Hematopoietic multipotent progenitor cell treated with erythropoietin and hydrocortisone succinate and interleukin-3 and kit ligand, for 6 days (in vitro differentiated cells): ENCODE measurements at regions not wholly inside any gene's neighbourhood (a gene's known extent, or its start where the extent isn't known, plus 50 kb on each side); places are given as distances from the start of the nearest gene placed in this dataset.
A peak's percentile ranks its signal among the peaks of the same experiment; 100 is the strongest.
"Not testable (repeated sequence)": the region's sequence is repeated elsewhere in the genome, so short reads cannot be mapped to it uniquely, and the experiment has no call there.

Source experiments
- DNase-seq: peaks from one replicate; pipeline ENCODE4 v3.0.0-alpha.2; 2015

DNA sequence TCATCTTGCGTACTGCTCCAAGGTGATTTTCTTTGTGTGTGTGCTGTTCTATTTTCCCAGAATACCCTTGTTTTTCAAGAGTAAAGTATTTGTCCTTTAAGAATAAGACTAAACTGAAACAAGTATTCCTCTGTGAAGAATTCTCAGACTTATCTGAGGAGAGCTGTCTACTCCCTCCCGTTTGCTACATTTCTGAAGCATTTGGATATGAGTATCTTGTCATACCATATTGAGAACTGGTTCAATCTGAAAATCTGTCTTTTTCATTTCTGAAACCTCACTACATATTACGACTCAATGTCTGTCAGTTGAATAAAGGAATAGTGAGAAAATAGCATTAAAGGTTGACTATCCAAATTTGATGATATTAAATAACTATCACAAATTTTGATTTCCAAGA, 159.4 kb downstream of the PMAIP1 start:
- no peak for DNase-seq

DNA sequence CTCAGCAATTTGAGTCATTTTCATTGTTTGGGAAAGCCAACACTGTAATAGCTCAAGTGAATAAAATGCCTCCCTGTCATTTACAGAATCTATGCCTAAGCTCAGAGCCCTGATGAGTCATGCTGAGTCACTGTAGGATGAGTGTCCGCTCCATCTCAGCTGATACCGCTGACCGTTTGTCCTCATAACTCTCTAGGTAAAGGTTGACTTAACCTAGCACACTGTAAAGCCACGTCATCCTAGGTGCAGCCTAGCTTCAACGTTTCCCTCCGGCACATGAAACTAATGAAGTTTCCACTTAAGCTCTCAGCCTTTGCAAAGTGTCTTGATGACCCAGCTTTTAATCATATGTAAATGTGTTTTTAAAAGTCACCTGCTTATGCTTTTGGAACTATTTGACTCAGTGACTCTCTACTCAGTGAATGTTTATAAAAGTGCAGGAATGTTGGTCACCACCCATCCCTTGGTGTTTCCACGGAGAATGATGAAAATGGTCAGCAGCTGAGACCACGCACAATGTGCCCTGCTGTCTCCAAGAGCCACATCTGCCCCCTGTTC, 154.0 kb downstream of the PMAIP1 start:
- DNase-seq: peak; percentile 23

DNA sequence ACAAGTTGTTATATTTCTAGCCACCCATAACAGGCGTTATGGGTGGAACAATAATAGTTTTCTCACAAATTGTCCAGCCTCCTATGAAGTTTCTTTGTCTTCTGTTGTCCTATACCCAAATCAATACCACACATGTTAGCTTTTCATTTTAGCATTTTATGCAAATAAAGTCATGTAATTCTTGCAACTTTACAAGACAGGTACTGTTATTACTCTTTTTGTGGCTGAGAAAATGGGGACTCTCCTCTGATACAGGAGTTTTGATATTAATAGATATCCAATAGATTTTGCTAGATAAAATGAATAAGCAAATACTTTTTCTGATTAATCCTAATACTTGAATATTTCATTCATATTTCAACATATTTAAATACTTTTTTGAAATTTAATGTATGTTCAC, 151.0 kb downstream of the PMAIP1 start:
- no peak for DNase-seq

DNA sequence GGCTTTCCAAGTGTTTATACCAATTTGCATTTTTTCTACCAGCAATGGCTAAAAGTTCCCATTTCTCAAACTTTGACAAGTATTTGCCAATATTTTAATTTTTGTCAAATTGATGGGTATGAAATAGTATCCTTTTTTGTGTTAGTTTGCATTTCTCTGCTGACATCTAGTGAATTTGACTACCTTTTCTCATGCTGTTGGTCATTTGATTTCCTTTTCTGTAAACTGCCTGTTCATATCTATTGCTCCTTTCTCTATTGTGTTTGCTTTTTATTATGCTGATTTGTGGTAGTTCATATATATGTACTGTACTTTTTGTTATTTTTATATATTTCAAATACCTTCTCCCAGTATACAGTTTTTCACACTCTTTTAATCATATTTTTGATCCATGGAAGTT, 149.4 kb downstream of the PMAIP1 start:
- DNase-seq: no peak

DNA sequence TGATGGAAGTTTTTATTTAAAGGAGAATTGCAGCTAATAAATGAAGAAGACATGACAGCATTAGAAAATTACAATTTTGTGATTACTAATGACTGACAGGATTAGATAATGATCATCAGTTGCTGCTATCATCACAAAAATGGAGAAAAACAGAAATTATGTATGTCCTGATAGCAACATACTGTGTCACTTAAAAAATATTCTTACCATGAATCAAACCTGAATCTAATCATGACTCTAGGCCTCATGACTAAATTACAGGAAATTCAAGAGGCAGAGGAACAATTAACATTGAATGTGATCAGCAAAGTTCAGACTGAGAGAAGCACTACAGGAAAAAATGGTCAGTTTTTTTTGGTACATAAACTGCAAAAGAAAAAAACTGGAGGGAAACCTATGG, 147.8 kb downstream of the PMAIP1 start:
- DNase-seq: no peak

DNA sequence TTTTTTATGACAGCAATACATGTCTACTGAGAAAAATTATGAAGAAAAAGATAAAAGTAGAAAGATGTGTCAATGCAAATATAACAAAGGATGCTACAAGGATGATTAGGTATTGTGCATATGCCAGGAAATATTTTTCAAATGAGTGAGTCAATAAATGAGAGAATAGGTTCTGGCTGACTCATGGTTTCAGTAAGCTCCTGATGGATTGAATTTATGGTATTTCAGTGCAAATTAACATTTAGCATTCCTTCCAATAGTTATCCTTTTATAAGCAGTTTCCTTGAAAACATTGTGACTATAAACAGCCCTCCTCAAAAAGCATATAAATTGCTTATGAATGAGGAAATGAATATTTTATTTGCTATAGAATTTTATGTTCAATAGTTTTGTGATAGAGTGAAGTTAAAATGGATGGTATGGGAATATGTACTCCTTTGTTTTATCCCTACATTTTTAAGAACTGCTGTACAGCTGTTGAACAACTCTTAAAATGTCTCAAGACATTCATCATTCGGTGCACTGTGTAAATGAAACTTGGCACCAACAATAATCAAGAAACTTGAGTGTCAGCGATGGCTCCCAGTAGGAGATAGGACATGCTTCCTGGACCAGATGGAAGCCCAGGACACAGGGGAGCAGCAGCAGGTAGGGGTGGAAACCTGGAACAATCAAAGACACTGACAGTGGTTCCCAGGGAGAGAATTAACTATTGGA, 144.7 kb downstream of the PMAIP1 start:
- DNase-seq: no peak

DNA sequence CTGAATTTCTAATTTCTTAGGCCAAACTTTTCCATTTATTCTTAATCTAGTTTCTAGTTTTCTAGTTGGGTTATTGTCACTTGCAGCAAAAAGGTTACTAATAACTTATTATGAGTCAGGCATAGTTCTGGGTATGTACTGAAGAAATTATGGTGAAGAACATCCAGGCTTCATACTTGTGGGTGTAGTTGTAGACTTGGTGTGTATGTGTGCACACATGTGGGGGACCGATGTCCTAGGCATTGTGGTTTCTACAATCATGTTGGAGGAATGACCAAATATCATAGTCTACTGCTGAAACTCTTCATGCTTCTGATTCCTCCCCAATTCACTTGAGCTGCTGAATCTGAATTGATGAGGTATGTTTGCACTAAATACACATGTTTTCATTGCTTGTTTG, 141.2 kb downstream of the PMAIP1 start:
- no peak for DNase-seq

DNA sequence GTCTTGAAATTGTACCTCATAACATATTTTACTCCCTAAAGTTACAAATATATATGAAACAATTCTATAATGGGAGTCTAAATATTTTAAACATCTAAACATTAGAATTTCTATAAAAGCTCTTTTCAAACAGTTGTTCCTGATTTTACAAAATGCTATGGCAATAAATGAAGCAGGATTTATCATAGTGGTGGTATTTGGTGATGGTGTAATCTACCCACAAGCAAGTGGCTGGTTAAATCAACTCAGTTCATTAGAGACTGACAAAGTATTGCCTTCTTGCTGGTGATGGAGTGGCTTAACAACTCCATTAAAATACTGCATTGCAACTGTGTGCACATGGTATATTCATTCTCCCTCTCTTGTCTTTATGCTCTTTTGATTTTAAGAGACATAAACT, 138.9 kb downstream of the PMAIP1 start:
- DNase-seq: no peak

DNA sequence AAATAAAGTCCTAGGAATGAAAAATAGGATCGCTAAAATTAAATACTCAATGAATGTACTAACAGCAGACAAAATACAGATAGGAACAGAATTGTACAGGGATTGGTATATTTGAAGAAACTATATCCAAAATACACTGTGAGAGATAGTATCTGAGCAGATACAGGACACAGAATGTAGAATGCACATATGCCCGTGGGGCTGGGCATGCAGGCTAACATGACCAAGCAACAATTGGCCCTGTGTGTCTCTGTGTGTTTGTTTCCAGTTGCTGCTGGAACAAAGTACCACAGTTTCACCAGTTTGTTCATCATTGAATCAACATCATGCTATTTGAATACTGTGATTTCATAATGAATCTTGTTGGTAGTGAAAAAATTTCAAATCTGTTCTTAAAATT, 127.6 kb downstream of the PMAIP1 start:
- no peak for DNase-seq

DNA sequence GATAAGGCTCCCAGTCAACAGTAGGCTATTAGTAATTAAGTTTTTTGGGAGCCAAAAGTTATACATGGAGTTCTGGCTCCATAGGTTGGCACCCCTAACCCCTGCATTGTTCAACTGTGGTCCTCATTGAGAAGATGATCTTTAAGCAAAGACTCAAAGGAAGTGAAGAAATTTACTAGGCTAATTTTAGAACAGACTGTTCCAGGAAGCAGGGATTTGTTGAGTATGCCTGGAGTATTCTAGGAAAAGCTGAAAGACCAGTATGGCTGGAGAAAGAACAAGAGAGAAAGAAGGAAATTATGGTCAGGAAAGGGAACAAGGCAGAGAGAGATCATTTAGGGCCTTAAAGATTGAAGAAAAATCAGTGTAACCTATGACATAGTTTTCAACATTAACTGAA, 125.1 kb downstream of the PMAIP1 start:
- DNase-seq: no peak

DNA sequence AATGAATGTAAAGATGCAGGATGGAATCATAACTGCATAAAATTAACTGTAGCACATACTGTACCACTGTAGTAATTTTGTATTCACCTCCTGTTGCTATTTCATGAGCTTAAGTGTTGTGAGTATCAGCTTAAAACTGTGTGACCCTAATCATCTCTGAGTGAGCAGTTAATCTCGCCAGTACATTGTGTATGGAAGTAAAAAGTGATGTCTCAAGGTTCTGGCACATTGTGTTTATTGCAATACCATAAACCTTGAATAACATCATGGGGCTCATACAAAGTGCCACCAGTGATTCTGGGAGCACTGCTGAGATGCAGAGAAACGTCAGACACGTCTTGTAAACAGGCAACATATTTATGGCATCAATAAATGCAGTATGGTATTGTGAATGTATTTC, 124.5 kb downstream of the PMAIP1 start:
- DNase-seq: no peak

DNA sequence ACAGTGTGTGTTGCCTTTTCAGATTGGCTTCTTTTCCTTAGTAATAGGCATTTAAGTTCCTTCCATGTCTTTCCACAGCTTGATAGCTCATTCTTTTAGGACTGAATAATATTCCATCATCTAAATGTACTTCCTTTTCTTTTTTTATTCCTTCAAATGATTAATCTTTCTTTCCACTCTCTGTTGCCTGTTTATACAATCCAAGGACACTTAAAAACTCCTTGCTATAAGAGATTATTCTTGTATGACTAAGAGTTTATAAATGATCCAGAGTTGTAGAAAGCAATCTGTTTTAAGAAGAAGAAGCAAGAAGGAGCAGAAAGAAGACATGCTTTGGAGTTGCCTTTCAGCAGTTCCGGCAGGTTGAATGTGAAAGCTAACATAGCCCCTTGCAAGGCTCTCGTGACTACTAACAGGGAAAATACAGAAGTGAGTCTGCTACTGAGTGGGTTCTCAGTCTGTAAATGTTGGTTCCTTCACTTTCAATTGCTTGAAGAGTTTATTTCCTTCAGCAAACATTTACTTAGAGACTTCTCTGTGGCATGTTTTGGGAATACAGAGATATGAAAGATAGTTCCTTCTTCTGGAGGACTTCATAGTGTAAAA, 123.0 kb downstream of the PMAIP1 start:
- no peak for DNase-seq

DNA sequence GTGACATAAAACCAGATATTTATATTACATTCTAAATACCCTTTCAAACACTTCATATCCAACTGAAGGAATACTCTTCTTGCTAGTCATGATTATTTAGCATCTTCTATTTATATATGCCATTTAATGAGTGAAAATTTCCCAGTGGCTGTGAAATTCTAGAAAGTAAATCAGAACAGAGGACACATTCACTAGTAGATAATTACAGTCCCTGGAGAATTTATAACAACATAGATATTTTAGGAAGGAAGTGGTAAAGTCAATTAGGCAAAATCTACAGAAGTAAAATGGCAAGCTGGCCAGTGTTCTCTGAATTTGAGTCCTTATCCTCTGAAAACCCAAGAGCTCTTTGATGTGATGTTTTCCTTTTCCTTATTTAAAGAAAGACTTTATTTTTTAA, 121.8 kb downstream of the PMAIP1 start:
- no peak for DNase-seq

DNA sequence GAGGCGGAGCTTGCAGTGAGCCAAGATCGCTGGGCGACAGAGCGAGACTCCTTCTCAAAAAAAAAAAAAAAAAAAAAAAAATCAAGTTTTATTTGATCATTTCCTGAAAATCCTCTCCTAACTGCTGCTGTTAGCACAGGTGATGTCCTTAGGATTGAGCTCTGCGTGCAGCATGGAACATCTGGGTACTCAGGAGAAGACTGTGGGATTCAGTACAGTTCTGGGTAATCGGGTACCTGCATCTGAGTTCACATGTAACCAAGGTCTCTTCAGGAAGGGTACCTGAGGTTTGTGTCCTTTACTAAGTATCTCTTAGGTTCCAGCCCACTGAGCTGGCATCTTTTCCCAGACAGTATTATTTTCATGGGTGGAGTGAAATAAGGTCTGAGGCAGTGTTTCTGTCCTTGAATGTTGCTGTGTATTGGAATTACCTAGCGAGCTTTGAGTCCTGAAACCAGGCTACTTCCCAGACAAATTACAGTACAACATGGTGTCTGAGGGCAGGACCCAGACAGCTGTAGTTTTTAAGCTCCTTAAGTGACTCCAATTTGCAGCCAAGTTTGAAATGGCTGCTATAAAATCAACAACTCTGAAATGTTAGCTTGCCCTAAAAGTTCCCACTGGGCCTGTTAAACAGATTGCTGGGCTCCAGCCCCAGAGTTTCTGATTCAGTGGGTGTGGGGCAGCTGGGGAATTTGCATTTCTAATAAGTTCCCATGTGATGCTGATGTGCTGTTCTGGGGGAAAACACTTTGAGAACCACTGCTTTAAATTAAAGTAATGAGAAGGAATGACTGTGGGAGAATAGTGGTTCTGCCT, 120.5 kb downstream of the PMAIP1 start:
- DNase-seq: no peak

DNA sequence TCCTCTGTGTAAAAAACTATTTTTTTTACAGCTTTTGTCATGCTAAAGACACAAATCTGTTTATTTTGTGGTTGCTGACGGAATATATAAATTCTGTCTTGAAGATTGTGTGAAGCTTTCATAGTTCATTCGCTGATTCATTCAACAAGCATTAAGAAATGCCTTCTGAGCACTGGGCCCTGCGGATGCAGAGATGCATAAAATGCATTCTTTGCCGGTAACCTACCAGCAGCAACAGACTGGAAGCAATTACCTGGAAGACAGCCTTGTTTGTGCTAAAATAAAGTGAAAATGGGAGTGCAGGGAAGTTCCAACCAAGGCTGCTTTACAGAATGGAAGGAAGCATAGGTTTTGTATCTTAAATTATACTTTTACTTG, 119.7 kb downstream of the PMAIP1 start:
- no peak for DNase-seq

DNA sequence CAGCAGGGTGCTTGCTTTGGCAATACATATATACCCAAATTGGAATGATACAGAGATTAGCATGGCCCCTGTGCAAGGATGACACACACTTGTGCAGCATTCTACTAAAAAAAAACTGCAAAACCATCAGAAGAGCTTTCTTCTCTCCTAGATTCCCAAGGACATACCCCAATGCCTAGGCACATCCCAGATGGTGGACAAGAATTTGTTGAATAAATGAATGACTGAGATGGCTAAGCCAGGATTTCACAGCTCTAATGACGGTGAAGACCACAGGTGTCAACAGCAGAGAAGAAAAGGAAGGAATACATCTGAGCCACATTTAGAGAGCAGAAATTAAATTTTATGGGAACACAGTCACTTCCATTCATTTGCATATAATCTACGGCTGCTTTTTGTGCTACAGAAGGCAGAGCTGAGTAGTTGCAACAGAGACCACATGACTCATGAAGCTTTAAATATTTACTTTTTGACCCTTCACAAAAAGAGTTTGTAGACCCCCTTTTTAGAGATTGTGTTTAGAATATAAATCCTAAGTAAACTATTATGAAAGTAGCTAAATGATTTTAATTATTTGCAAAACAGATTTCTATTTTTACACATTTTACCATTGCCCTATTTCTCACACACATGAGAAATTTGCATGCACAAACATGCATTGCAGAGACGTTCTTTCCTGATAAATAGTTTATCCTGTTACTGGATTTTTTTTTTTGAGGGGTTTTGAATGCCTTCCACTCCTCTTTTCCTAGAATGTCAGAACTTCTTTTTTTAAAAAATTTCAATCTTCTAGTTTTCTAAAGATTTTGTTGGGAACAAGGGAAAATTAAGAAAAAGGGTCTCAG, 119.0 kb downstream of the PMAIP1 start:
- DNase-seq: no peak

DNA sequence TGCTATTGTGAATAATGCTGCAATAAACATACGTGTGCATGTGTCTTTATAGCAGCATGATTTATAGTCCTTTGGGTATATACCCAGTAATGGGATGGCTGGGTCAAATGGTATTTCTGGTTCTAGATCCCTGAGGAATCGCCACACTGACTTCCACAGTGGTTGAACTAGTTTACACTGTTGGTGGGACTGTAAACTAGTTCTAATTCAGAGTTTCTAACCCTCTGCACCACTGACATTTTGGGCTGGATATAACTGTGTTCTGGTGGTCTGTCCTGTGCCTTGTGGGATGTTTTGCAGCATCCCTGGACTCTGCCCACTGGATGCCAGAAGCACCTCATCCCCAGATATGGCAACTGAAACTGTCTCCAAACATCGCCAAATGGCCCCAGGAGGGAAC, 118.3 kb downstream of the PMAIP1 start:
- DNase-seq: not testable (repeated sequence)

DNA sequence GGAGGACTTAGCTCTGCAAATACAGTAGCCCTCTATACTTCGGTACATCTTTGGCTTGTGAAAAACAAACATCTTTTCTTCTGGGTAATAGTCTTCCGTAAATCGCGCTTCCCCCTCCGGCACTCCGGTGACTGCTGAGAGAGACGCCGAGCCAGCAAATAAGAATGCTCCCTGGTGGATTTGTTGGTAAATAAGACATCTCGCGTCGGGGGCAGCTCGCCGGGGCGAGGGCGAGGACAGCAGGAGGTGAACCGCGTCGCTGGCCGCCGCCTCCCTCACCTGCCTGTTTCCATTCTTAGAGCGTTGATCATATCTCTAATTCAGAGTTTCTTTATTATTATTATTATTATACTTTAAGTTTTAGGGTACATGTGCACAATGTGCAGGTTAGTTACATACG, 117.6 kb downstream of the PMAIP1 start:
- no peak for DNase-seq

DNA sequence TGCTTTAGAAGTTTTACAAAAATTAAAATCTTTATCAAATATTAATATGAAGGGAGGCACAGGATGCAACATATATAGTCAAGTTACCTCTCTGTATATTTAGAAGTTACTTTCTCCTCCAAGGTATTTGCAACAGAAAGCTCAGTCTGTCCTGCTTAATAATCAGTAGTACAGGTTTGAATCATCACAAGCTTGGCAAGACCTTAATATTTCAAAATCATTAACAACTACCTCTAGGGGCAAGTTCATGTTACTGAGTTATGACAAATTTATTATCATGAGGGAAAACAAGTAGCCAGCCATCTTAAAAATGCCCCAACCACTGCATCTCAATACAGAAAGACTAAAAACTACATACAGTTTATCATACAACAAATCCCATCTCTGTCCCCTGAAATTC, 116.0 kb downstream of the PMAIP1 start:
- DNase-seq: not testable (repeated sequence)

DNA sequence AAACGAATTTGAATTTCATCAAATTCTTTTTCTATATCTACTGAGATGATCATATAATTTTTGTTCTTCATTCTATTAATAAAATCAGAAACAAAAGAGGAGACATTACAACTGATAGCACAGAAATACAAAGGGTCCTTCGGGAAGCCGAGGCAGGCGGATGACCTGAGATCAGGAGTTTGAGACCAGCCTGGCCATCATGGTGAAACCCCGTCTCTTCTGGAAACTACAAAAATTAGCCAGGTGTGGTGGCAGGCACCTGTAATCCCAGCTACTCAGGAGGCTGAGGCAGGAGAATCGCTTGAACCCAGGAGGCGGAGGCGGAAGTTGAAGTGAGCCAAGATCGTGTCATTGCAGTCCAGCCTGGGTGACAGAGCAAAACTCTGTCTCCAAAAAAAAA, 113.4 kb downstream of the PMAIP1 start:
- not testable (repeated sequence) for DNase-seq

DNA sequence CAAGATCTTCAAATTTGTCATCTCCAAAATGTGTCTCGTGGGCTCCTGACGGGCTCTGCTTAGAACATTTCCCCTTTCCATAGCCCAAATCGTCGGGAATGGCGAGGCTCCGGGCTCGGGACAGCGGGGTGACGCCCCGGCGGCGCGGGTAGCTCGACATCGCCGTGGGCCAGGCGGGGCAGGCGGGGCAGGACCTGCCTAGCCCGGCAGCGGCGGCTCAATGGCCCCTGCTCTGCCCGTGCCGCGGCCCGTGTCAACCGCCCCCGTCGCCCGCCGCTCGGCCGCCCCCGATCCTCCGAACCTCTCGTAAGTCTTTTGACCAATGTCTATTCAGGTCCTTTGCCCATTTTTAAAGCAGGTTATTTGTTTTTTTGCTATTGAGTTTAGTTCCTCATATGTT, 111.2 kb downstream of the PMAIP1 start:
- DNase-seq: no peak

DNA sequence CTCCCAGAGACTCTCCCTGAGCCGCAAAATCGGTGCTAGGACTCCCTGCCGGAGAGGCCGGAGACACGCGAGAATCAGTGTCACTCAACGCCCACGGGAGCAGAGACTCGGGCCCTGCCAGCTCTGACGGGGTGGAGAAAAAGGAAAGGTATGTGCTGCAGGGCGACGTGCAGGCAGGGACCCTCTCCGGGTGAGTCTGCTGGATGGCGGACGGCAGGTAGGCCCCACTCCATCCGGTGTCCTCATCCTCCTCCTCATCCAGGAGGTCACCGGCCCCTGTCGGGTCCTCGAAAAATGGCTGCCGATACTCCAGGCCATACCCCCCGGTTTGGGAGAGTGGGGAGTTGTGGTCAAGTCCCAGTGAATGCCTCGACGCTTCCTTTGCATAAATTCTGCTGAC, 110.7 kb downstream of the PMAIP1 start:
- DNase-seq: no peak

DNA sequence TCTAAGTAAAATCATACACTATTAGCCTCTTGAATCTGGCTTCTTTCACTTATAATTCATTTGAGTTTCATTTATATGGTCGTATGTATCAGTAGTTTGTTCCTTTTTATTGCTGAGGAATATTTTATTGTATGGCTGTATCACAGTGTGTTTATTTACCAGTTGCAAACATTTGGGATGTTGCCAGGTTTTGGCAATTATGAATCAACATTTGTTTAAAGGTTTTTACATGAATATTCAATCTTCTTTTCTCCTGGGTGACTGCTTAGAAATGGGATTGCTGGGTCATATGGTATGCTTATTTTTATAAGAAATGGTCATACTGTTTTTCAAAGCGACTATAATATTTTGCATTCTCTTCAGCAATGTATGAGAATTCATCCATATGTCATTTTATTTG, 107.9 kb downstream of the PMAIP1 start:
- DNase-seq: no peak
